ENCODE measurements at regions not wholly inside any gene's neighbourhood (a gene's known extent, or its start where the extent isn't known, plus 50 kb on each side); places are given as distances from the start of the nearest gene placed in this dataset.
"Not testable (repeated sequence)": the region's sequence is repeated elsewhere in the genome, so short reads cannot be mapped to it uniquely, and the experiment has no call there.

- Histone ChIP-seq H3K4me3 (ENCODE audit: severe bottlenecking) (no peak overlapping the region), H3K36me3 (ENCODE audit: low read depth) (no peaks in the 10 kb centered on the region), H3K4me1 (ENCODE audit: insufficient read depth, poor library complexity, severe bottlenecking) (peaks cover 22% of the 10 kb centered on the region), H3K27ac (ENCODE audit: poor library complexity, severe bottlenecking) (no peak overlapping the region), H3K9me3 (ENCODE audit: severe bottlenecking) (no peaks in the 10 kb centered on the region), H3K27me3 (ENCODE audit: insufficient read depth, poor library complexity, severe bottlenecking) (no peaks in the 10 kb centered on the region)
- ATAC-seq (ENCODE audit: low read depth), result no peak
- no peak for TF ChIP-seq CTCF (IDR thresholded peaks at IDR 0.05; ENCODE audit: poor library complexity, severe bottlenecking)
- DNase-seq (ENCODE audit: low spot score), result no peak
Measured at GRCh38 chr1:87403061-87403820, 74.6 kb downstream of the LMO4 start.

DNA sequence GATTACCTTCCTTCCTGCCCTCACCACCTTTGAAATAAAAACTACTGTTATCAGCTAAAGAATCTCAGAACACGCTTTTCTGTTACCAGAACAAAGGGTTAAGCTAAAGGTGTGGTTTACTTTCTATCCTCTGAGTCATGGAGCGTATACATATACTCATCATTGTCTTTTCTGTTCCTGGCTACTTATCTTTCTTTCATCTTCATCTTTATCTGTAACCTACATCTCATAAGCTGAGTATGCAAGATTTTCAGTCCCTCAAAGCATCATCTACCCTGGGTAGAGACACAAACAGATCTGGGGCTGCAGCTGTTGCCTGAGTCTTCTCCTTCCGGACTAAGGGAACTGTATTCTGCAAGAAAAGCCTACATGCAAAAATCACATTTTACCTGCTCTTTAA lies 75.6 kb downstream of the LMO4 start:
- ATAC-seq (ENCODE audit: low read depth) (peak; percentile 76), DNase-seq (ENCODE audit: low spot score) (no peak)
- TF ChIP-seq CTCF (IDR thresholded peaks at IDR 0.05; ENCODE audit: poor library complexity, severe bottlenecking), result no peak
- H3K27ac ChIP-seq (ENCODE audit: poor library complexity, severe bottlenecking), result no peak overlapping the region
- H3K27me3 ChIP-seq (ENCODE audit: insufficient read depth, poor library complexity, severe bottlenecking), result no peaks in the 10 kb centered on the region
- H3K9me3 ChIP-seq (ENCODE audit: severe bottlenecking), result no peaks in the 10 kb centered on the region
- peaks cover 11% of the 10 kb centered on the region for H3K4me1 ChIP-seq (ENCODE audit: insufficient read depth, poor library complexity, severe bottlenecking)
- H3K36me3 ChIP-seq (ENCODE audit: low read depth), result no peaks in the 10 kb centered on the region
- no peak overlapping the region for H3K4me3 ChIP-seq (ENCODE audit: severe bottlenecking)

DNA sequence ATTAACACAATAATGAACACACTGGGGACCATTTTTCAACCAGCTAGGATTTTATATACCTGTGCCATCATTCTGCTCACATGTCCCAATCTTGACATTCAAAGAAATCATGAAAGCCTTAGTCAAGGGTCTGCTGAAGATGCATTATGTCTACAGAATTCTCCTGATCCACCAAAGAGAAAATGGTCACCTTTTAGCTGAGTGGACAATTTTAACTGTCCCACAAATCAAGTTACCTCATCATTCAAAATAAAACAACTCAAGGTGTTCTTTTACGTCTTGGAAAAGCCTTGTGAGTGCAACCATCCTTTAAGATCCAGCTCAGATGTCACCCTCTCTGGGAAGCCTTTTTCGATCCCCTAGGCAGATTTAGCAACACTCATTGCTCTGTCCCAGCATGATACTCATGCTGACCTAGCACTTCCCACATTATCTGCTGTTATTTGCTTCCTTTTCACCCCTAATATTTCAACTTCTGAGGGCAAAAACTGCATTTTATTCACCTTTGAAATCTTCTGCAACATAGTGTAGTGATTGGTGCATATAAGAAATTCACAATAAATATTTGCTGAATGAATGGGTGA lies 80.1 kb downstream of the LMO4 start:
- Histone ChIP-seq H3K4me3 (ENCODE audit: severe bottlenecking) (no peak overlapping the region), H3K9me3 (ENCODE audit: severe bottlenecking) (no peaks in the 10 kb centered on the region), H3K27me3 (ENCODE audit: insufficient read depth, poor library complexity, severe bottlenecking) (no peaks in the 10 kb centered on the region), H3K36me3 (ENCODE audit: low read depth) (no peaks in the 10 kb centered on the region), H3K27ac (ENCODE audit: poor library complexity, severe bottlenecking) (no peak overlapping the region), H3K4me1 (ENCODE audit: insufficient read depth, poor library complexity, severe bottlenecking) (peaks cover 6% of the 10 kb centered on the region)
- no peak for TF ChIP-seq CTCF (IDR thresholded peaks at IDR 0.05; ENCODE audit: poor library complexity, severe bottlenecking)
- ATAC-seq (ENCODE audit: low read depth) (no peak), DNase-seq (ENCODE audit: low spot score) (no peak)

- Histone ChIP-seq H3K27me3 (ENCODE audit: insufficient read depth, poor library complexity, severe bottlenecking) (no peaks in the 10 kb centered on the region), H3K27ac (ENCODE audit: poor library complexity, severe bottlenecking) (no peak overlapping the region), H3K9me3 (ENCODE audit: severe bottlenecking) (no peaks in the 10 kb centered on the region), H3K36me3 (ENCODE audit: low read depth) (no peaks in the 10 kb centered on the region), H3K4me1 (ENCODE audit: insufficient read depth, poor library complexity, severe bottlenecking) (no peaks in the 10 kb centered on the region), H3K4me3 (ENCODE audit: severe bottlenecking) (no peak overlapping the region)
- DNase-seq (ENCODE audit: low spot score) (no peak), ATAC-seq (ENCODE audit: low read depth) (no peak)
- TF ChIP-seq CTCF (IDR thresholded peaks at IDR 0.05; ENCODE audit: poor library complexity, severe bottlenecking), result no peak
Measured at GRCh38 chr1:87410776-87411480, 82.2 kb downstream of the LMO4 start.

GRCh38 chr1:87413846-87414245 lies 85.2 kb downstream of the LMO4 start:
- H3K36me3 ChIP-seq (ENCODE audit: low read depth); H3K9me3 ChIP-seq (ENCODE audit: severe bottlenecking); ATAC-seq (ENCODE audit: low read depth); H3K4me1 ChIP-seq (ENCODE audit: insufficient read depth, poor library complexity, severe bottlenecking); DNase-seq (ENCODE audit: low spot score); H3K27me3 ChIP-seq (ENCODE audit: insufficient read depth, poor library complexity, severe bottlenecking); H3K27ac ChIP-seq (ENCODE audit: poor library complexity, severe bottlenecking); H3K4me3 ChIP-seq (ENCODE audit: severe bottlenecking): not testable (repeated sequence)

All from RWPE2 (cell line).